ENCODE measurements at regions not wholly inside any gene's neighbourhood (a gene's known extent, or its start where the extent isn't known, plus 50 kb on each side); places are given as distances from the start of the nearest gene placed in this dataset.
A peak's percentile ranks its signal among the peaks of the same experiment; 100 is the strongest.

DNA sequence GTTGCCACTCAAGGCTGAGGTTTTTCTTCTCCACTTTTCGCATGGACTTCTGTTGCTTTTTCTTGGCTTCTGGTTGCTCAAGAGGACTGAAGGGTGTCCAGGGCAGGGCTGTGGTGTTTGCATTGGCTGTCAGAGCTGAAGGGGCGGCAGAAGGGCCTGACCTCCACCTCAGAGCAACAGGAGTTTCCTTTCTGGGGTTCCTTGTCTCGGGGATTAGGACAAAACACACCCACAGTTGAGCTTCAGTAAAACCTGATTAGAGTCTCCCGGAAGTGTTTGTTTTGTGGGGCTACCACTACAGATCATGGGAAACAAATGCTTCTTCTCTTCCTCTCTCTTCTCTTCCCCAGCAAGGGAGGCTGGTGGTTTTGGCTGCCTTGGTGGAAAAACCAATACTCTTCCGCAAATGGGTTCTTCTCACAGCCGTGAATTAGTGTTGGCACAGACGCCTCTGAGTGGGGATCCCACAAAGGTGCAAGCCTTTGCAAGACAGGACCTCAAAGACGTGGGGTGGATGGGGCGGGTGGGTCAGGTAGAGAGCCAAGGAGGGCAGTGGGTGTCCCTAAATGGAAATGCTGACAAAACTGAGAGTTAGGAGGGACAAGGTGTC is 317.7 kb upstream of the TBX3 start:
- no peaks in the 10 kb centered on the region for H3K36me3 Mint-ChIP-seq
- Histone ChIP-seq H3K4me3 (no peak overlapping the region), H3K36me3 (no peaks in the 10 kb centered on the region), H3K9ac (no peak overlapping the region), H4K20me1 (ENCODE audit: low read depth) (no peaks in the 10 kb centered on the region), H3K4me2 (peak overlapping the region; percentile 27), H2AFZ (replicated peaks) (peak overlapping the region; percentile 42), H3K4me1 (peaks cover 6% of the 10 kb centered on the region), H3K27ac (no peak overlapping the region), H3F3A (ENCODE audit: low read depth) (no peaks in the 10 kb centered on the region), H3K27me3 (no peaks in the 10 kb centered on the region), H3K9me3 (ENCODE audit: low read depth) (no peaks in the 10 kb centered on the region), H3K79me2 (ENCODE audit: low read depth) (no peaks in the 10 kb centered on the region)
- H3K4me3 Mint-ChIP-seq, result no peak overlapping the region
- no peaks in the 10 kb centered on the region for H3K9me3 Mint-ChIP-seq
- DNase-seq (ENCODE audit: low spot score), result no peak
- H3K27me3 Mint-ChIP-seq (ENCODE audit: insufficient read depth, low read depth), result peaks cover 21% of the 10 kb centered on the region
- no peaks in the 10 kb centered on the region for H3K4me1 Mint-ChIP-seq
- no peak for TF ChIP-seq EZH2phosphoT487 (IDR thresholded peaks at IDR 0.05)
- TF ChIP-seq, protein P1, sequence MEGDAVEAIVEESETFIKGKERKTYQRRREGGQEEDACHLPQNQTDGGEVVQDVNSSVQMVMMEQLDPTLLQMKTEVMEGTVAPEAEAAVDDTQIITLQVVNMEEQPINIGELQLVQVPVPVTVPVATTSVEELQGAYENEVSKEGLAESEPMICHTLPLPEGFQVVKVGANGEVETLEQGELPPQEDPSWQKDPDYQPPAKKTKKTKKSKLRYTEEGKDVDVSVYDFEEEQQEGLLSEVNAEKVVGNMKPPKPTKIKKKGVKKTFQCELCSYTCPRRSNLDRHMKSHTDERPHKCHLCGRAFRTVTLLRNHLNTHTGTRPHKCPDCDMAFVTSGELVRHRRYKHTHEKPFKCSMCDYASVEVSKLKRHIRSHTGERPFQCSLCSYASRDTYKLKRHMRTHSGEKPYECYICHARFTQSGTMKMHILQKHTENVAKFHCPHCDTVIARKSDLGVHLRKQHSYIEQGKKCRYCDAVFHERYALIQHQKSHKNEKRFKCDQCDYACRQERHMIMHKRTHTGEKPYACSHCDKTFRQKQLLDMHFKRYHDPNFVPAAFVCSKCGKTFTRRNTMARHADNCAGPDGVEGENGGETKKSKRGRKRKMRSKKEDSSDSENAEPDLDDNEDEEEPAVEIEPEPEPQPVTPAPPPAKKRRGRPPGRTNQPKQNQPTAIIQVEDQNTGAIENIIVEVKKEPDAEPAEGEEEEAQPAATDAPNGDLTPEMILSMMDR (IDR thresholded peaks at IDR 0.05), result no peak
- no peak for TF ChIP-seq EZH2 (IDR thresholded peaks at IDR 0.05)
- H3K27ac Mint-ChIP-seq, result no peak overlapping the region

DNA sequence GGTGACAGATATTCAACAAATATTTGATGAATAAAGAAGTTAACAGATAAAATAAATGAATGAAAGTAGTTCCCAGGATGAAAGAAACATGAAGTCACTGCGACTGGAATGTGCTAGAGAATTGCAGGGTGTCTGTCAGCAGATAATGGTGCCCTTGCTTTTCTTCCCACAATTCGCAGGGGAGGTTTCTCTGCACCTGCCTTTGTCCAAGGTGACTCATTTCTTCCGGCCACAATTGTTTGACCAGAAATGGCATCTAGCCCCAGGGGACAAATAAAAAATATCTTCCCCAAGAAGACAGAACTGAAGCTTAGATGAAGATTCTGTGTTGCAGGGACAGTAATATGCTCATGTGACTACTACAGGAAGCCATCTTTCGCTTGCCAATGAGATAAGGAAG is 316.1 kb upstream of the TBX3 start:
- H3K4me2 ChIP-seq, result no peak overlapping the region
- no peaks in the 10 kb centered on the region for H3K9me3 ChIP-seq (ENCODE audit: low read depth)
- no peaks in the 10 kb centered on the region for H4K20me1 ChIP-seq (ENCODE audit: low read depth)
- peaks cover 6% of the 10 kb centered on the region for H3K4me1 ChIP-seq
- H3K9ac ChIP-seq, result no peak overlapping the region
- H3K27ac Mint-ChIP-seq, result no peak overlapping the region
- no peak overlapping the region for H2AFZ ChIP-seq (replicated peaks)
- peaks cover under 1% of the 10 kb centered on the region for H3K4me1 Mint-ChIP-seq
- no peak overlapping the region for H3K4me3 Mint-ChIP-seq
- no peaks in the 10 kb centered on the region for H3K36me3 Mint-ChIP-seq
- TF ChIP-seq, protein P1 (IDR thresholded peaks at IDR 0.05), result no peak
- TF ChIP-seq EZH2 (IDR thresholded peaks at IDR 0.05), result no peak
- no peak for TF ChIP-seq EZH2phosphoT487 (IDR thresholded peaks at IDR 0.05)
- DNase-seq (ENCODE audit: low spot score), result no peak
- no peak overlapping the region for H3K27ac ChIP-seq
- H3K4me3 ChIP-seq, result no peak overlapping the region
- H3K79me2 ChIP-seq (ENCODE audit: low read depth), result no peaks in the 10 kb centered on the region
- H3K27me3 ChIP-seq, result no peaks in the 10 kb centered on the region
- peaks cover 7% of the 10 kb centered on the region for H3K9me3 Mint-ChIP-seq
- H3K27me3 Mint-ChIP-seq (ENCODE audit: insufficient read depth, low read depth), result peaks cover 18% of the 10 kb centered on the region
- H3K36me3 ChIP-seq, result no peaks in the 10 kb centered on the region
- H3F3A ChIP-seq (ENCODE audit: low read depth), result no peaks in the 10 kb centered on the region

DNA sequence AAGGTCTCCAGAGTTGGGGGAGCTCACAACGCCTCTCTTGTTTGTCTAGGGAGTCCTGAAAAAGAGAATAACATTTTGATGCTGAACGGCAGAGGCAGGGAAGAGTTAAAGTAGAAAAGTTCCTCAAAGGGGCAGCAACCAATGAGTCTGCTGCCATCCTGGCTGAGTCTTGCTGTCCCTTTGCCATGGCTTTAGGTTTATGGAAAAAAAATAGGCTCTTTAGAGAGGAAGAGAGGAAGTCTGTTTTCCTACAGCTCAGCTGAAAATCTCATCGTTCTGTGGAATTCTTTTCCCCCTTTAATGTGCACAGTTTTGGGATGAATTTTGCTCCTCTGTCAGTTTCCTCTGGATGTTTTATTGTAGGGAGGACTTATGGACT is 314.8 kb upstream of the TBX3 start:
- H4K20me1 ChIP-seq (ENCODE audit: low read depth), result no peaks in the 10 kb centered on the region
- H3K4me3 ChIP-seq, result no peak overlapping the region
- H3K36me3 ChIP-seq, result no peaks in the 10 kb centered on the region
- H3K27me3 ChIP-seq, result no peaks in the 10 kb centered on the region
- no peak overlapping the region for H3K4me2 ChIP-seq
- H3K79me2 ChIP-seq (ENCODE audit: low read depth), result no peaks in the 10 kb centered on the region
- H3K9ac ChIP-seq, result no peak overlapping the region
- TF ChIP-seq EZH2phosphoT487 (IDR thresholded peaks at IDR 0.05), result no peak
- TF ChIP-seq, protein P1 (IDR thresholded peaks at IDR 0.05), result no peak
- TF ChIP-seq EZH2 (IDR thresholded peaks at IDR 0.05), result no peak
- H3K4me3 Mint-ChIP-seq, result no peak overlapping the region
- H3K9me3 ChIP-seq (ENCODE audit: low read depth), result no peaks in the 10 kb centered on the region
- no peak for DNase-seq (ENCODE audit: low spot score)
- H3K4me1 Mint-ChIP-seq, result peaks cover 4% of the 10 kb centered on the region
- H3K27ac Mint-ChIP-seq, result no peak overlapping the region
- no peak overlapping the region for H3K27ac ChIP-seq
- no peak overlapping the region for H2AFZ ChIP-seq (replicated peaks)
- peaks cover 6% of the 10 kb centered on the region for H3K4me1 ChIP-seq
- H3K36me3 Mint-ChIP-seq, result no peaks in the 10 kb centered on the region
- peaks cover 14% of the 10 kb centered on the region for H3K27me3 Mint-ChIP-seq (ENCODE audit: insufficient read depth, low read depth)
- peaks cover 7% of the 10 kb centered on the region for H3K9me3 Mint-ChIP-seq
- no peaks in the 10 kb centered on the region for H3F3A ChIP-seq (ENCODE audit: low read depth)
